ENCODE measurements at regions not wholly inside any gene's neighbourhood (a gene's known extent, or its start where the extent isn't known, plus 50 kb on each side); places are given as distances from the start of the nearest gene placed in this dataset.
"Not testable (repeated sequence)": the region's sequence is repeated elsewhere in the genome, so short reads cannot be mapped to it uniquely, and the experiment has no call there.

- DNase-seq (ENCODE audit: low spot score), result no peak
Observed at GRCh38 chr4:28391877-28392276, 1531.2 kb downstream of the STIM2 start.

DNA sequence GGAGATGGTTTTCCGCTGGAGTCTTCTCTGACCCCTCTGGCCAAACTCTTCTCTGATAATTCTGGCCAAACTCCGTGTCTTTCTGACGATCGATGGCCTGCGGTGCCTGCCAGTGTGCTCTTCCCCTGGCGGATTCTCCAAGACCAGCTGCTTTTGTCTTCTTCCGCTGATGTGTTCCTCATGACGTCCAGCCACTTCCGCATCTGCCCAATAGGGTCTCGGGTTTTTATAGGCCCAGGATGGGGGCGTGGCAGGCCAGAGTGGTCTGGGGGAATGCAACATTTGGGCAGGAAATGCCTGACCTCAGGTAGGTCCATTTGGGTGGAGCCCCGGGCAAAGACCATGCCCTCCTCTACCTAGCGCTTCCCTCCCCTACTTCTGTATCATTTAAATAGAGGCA, 1542.1 kb downstream of the STIM2 start:
- DNase-seq (ENCODE audit: low spot score), result no peak

DNA sequence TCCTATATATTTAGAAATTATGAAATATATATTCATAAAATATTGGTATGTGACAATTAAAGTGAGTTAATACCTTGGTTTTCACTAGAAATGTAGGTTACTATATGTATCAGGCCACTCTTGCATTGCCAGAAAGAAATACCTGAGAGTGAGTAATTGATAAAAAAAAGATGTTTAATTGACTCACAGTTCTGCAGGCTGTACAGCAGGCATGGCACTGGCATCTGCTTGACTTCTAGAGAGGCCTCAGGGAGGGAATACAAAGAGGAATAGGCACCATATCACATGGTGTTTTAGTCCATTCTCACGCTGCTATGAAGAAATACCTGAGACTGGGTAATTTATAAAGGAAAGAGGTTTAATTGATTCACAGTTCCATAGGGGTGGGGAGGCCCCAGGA, 1560.6 kb downstream of the STIM2 start:
- no peak for DNase-seq (ENCODE audit: low spot score)

DNA sequence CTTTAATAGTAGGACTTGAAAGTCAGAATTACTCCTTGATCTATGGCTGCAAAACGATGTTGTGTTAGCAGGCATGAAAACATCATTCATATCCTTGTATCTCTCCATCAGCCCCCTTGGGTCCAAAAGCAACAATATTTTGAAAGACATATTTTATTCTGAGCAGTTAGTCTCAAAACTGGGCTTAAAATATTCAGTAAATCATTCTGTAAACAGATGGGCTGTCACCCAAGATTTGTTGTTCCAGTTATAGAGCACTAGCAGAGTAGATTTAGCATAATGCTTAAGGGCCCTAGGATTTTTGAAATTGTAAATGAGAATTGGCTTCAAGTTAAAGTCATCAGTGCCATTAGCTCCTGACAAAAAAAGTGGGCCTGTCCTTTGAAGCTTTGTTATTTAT, 1565.6 kb downstream of the STIM2 start:
- no peak for DNase-seq (ENCODE audit: low spot score)

- no peak for DNase-seq (ENCODE audit: low spot score)
Observed at GRCh38 chr4:28427306-28428085, 1566.9 kb downstream of the STIM2 start.

DNA sequence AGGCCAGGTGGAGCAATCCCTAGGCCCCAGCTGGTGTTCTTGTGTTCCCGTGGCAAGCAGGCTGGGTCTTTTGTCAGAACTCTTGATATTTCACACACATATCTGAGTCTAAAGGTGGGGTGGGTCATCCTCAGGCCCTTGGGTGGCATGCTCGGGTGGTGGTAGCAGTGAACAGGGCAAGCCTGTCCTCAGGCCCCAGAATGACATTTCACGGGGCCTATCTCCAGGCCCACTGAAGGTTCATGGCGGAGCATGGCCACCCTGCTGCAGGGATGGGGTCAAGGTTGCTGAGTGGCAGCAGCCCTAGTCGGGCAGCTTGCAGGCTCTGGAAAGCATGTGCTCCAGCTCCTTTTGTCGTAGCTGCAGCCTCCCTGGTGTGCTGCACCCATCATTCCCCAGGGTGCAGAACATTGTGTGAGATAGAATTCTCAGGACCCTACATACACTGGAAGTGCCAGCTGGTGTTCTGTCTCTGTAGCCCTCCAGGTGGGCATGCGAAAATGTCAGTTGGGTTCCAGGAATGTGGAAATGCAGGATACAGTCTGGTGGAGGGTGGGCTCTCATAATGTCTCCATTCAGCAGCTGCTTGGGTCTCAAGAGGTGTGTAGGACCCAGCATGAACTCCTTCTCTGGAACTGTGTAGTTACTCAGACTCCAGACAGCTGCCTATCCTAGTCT, 1571.8 kb downstream of the STIM2 start:
- no peak for DNase-seq (ENCODE audit: low spot score)

DNA sequence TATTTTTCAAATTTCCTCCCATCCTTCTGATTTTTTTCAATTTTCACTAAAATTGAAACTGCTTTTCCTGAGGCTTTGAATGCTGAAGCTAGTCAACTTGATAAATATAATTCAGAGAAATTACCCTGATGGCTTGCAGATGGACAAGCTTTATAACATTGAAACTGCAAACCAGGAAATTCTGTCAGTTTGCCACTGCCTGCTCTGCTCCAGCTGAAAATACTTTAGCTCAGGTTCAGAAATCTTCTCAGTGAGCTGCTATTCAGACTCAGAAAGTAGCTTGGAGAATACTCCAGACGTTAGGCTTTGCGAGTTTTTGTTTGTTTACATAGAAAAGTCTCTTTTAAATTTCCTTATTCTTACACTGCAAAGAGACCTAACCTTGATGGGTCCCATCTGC, 1574.7 kb downstream of the STIM2 start:
- DNase-seq (ENCODE audit: low spot score), result no peak

- DNase-seq (ENCODE audit: low spot score), result no peak
Observed at GRCh38 chr4:28436191-28437080, 1575.8 kb downstream of the STIM2 start.

GRCh38 chr4:28443371-28443770, 1582.7 kb downstream of the STIM2 start:
- DNase-seq (ENCODE audit: low spot score), result no peak

GRCh38 chr4:28443801-28444412, 1583.3 kb downstream of the STIM2 start:
- no peak for DNase-seq (ENCODE audit: low spot score)

GRCh38 chr4:28444886-28445496, 1584.3 kb downstream of the STIM2 start:
- no peak for DNase-seq (ENCODE audit: low spot score)

- DNase-seq (ENCODE audit: low spot score), result no peak
Observed at GRCh38 chr4:28449085-28449484, 1588.4 kb downstream of the STIM2 start.

DNA sequence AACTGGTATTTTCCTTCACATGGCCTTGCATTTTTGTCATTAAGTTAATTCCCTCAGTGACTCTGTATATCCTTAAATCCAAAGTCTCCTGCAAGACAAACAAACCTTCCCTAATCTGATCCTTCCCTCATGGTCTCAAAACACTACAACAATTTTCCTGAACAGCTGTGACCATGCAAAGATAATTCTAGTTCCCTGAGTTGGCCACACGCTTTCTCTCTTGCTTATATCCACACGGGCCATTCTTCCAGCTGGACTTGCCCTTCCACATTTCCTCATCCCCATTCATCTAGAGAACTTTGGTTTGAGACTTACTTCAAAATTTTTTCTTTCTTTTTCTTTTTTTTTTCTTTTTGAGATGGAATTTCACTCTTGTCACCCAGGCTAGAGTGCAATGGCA, 1590.7 kb downstream of the STIM2 start:
- DNase-seq (ENCODE audit: low spot score), result no peak

DNA sequence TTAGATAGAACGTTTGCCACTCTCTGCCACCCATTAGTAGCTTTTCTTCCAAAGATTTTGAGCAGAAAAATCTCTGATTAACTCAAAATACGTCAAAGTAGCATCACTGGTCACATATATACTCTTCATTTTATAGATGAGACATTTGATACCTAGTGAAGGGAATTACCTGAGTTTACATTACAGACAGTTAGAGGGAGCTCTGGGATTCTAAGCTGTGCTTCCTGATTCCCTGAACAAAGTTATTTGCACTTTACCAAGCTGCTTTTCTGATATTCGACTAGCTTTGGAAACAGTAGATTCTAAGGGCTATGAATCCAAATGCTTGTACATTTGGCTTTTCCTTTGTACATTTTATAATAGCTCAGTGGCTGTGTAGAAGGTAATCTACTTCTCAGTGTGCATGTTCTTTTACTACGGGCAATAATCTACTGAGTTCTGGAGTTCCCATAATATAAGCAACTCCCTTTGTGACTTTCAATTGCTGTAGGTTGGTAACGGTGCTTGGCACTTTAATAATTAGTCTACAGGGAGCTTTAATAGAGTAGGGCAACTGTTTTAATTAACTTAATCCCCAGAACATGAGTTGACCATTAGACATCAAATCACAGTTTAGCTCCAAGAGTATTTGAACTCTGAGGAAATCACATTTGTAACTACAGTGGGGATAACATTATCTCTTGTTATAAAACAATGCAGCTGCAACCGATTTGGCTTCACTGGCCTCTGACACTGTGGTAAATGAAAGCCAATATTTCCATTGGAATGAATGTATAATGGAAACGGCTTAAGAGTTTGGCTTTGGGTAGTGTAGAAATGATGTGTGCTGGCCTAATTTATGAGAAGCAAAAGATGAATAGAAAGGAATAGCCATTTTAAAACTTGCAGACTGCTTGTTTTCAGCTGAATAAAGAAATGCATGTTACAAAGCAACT, 1602.4 kb downstream of the STIM2 start:
- no peak for DNase-seq (ENCODE audit: low spot score)

- no peak for DNase-seq (ENCODE audit: low spot score)
Observed at GRCh38 chr4:28464823-28465222, 1604.2 kb downstream of the STIM2 start.

GRCh38 chr4:28466886-28467285, 1606.2 kb downstream of the STIM2 start:
- not testable (repeated sequence) for DNase-seq (ENCODE audit: low spot score)

- no peak for DNase-seq (ENCODE audit: low spot score)
Observed at GRCh38 chr4:28469387-28469786, 1608.7 kb downstream of the STIM2 start.

DNA sequence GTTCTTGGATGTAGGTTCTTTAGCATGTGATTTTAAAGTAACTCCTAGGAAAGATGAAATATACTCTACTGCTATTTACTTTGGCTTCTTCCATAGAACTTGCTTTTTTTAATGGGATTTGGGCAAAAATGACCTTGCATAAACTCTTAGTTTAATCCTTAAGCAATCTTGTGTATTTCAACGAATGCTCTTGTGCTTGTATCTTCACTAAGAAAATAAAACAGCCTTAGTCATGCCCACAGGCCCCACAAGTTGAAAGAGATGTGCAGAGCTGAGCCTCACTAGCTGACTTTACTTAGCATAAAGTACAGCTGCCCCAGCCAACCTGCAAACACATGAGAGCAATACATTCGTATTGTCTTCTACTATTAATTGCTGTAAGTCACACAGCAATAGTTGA, 1609.2 kb downstream of the STIM2 start:
- no peak for DNase-seq (ENCODE audit: low spot score)

DNA sequence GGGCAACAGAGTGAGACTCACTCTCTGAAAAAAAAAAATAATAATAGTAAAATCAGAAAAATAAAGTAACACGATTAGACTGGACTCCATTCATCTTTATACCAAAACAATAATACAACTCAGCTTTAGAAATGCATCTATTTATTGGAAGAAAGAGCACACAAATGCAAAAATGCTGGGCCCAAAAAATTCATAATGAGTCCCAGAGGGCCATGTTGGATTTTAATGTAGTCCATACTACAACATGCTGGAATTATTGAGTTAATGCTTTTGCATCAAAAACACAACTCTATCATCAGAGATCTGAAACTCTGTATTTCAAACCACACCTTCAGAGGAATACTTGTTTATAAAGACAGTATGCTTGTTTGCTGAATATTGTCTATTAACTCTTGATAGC, 1614.7 kb downstream of the STIM2 start:
- DNase-seq (ENCODE audit: low spot score), result no peak

DNA sequence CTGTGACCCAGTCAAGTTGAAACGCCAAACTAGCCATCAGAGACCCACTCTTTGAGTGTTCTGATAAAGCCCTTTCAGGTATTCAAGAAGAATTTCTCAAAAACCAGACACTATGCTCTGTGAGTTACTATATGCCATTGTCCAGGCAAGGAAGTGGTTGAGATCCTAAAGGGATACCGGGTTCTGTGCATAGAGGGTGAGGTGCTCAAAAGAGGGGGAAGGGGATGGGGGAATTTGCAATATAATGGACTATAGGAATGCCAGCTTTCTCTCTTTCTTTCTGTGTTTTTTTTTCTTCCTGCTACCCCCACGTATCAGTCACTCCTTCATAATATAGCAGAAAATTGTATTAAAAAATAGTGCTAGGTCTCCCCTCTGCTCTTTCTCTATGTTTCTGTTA, 1619.0 kb downstream of the STIM2 start:
- DNase-seq (ENCODE audit: low spot score), result no peak

GRCh38 chr4:28481565-28481964, 1620.9 kb downstream of the STIM2 start:
- no peak for DNase-seq (ENCODE audit: low spot score)
